Lung (tissue), 11 donors: ENCODE measurements at regions not wholly inside any gene's neighbourhood (a gene's known extent, or its start where the extent isn't known, plus 50 kb on each side); places are given as distances from the start of the nearest gene placed in this dataset.

Experiments used
- ATAC-seq: fragments of 200-7000 bp; cut with Tn5 transposase; one replicate; pipeline ENCODE4 v1.9.1; 2020; ENCODE audit warnings: moderate number of reproducible peaks; ENCODE audit not compliant: insufficient read depth, low FRiP score
- DNase-seq, 3 donors: peaks; one replicate each; pipeline ENCODE4 v3.0.0-alpha.2; 2013 to 2017
- H3K27ac ChIP-seq, 2 donors: one replicate each; pipeline ENCODE4 v1.5.1; 2013; ENCODE audit warnings: mild to moderate bottlenecking in 2 of 2, moderate library complexity in 2 of 2, control low read depth in 1 of 2, inconsistent platforms in 1 of 2, low read depth in 1 of 2, low read length in 1 of 2
- H3K27me3 ChIP-seq, 3 donors: one replicate each; pipeline ENCODE4 v1.5.1; 2013; ENCODE audit warnings: low read length in 2 of 3; ENCODE audit not compliant: control insufficient read depth in 3 of 3, insufficient read depth in 3 of 3
- H3K36me3 ChIP-seq, 4 donors: one replicate each; pipeline ENCODE4 v1.5.1; 2013; ENCODE audit warnings: low read length in 4 of 4, mild to moderate bottlenecking in 1 of 4, moderate library complexity in 1 of 4; ENCODE audit not compliant: control insufficient read depth in 4 of 4, insufficient read depth in 4 of 4
- H3K4me1 ChIP-seq, 5 donors: one replicate each; pipeline ENCODE4 v1.5.1; 2013; ENCODE audit warnings: low read length in 5 of 5, mild to moderate bottlenecking in 2 of 5, moderate library complexity in 1 of 5; ENCODE audit not compliant: control insufficient read depth in 5 of 5, insufficient read depth in 5 of 5
- H3K4me3 ChIP-seq: one replicate; pipeline ENCODE4 v1.5.1; 2013; ENCODE audit warnings: mild to moderate bottlenecking, control low read depth, moderate library complexity
- H3K9ac ChIP-seq, 2 donors: one replicate each; pipeline ENCODE4 v1.5.1; 2013; ENCODE audit warnings: low read length in 2 of 2, control low read depth in 1 of 2; ENCODE audit not compliant: insufficient read depth in 1 of 2
- H3K9me3 ChIP-seq, 4 donors: one replicate each; pipeline ENCODE4 v1.5.1; 2013; ENCODE audit warnings: low read length in 3 of 4, mild to moderate bottlenecking in 1 of 4, moderate library complexity in 1 of 4; ENCODE audit not compliant: control insufficient read depth in 4 of 4, insufficient read depth in 3 of 4
- WGBS, 2 donors: extraction: QIAGEN DNeasy Blood & Tissue Kit; methylation state at CpG; one replicate each; pipeline ENCODE4 v1.1.7; 2013; 5-methylcytosine and 5-hydroxymethylcytosine counted together
- TF ChIP-seq, protein P1 (sequence below): IDR thresholded peaks from 2 replicates; pipeline ENCODE4 v1.5.1; 2012; ENCODE audit warnings: mild to moderate bottlenecking; ENCODE audit errors: control extremely low read depth, extremely low read depth
- donor health status: control.
- donor health status: control.
- donor health status: Bipolar disorder and iron deficiency.
- donor health status: healthy.
- donor health status: DM: yes; HTN: yes; CAD: no.

DNA sequence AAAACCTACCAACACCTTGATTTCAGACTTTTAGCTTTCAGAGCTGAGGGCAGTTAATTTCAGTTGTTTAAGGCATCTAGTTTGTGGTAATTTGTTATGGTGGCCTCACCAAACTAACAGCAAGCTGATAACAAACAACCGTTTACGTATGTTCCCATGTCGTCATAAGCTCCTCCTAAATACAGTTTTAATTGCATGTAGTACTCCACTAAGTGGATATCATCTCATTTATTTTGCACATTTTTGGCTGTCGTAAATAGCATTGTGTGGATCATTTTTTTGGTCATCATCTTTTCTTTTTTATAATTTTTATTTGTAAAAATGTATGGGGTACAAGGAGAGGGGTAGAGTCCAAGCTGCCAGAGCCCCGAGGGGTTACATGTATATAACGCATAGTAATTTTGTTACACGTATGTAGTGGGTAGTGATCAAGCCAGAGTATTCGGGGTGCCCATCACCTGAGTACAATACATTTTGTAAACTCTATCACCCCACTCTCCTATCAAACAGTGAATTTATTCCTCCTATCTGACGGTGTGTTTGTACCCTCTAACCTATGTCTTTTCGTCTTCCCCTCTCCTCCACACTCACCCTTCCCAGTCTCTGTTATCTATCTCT lies 89.2 kb upstream of the MYCN start:
- H3K4me3 ChIP-seq, result no peak overlapping the region
- no peak for ATAC-seq
- no peak overlapping the region for H3K27ac ChIP-seq
- TF ChIP-seq, protein P1, sequence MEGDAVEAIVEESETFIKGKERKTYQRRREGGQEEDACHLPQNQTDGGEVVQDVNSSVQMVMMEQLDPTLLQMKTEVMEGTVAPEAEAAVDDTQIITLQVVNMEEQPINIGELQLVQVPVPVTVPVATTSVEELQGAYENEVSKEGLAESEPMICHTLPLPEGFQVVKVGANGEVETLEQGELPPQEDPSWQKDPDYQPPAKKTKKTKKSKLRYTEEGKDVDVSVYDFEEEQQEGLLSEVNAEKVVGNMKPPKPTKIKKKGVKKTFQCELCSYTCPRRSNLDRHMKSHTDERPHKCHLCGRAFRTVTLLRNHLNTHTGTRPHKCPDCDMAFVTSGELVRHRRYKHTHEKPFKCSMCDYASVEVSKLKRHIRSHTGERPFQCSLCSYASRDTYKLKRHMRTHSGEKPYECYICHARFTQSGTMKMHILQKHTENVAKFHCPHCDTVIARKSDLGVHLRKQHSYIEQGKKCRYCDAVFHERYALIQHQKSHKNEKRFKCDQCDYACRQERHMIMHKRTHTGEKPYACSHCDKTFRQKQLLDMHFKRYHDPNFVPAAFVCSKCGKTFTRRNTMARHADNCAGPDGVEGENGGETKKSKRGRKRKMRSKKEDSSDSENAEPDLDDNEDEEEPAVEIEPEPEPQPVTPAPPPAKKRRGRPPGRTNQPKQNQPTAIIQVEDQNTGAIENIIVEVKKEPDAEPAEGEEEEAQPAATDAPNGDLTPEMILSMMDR, result no peak
- H3K9ac ChIP-seq, result no peak overlapping the region
- 91 to 94% methylated on average over 10 of the region's 10 CpGs for WGBS, 2 donors
- no peaks in the 10 kb centered on the region for H3K27me3 ChIP-seq
- H3K36me3 ChIP-seq, result no peaks in the 10 kb centered on the region
- H3K9me3 ChIP-seq, result peaks cover 0 to 2% (median 0%) of the 10 kb centered on the region in 4 donors
- H3K4me1 ChIP-seq, result no peaks in the 10 kb centered on the region
- DNase-seq, result no peak

GRCh38 chr2:15852811-15853210 lies 87.5 kb upstream of the MYCN start:
- Histone ChIP-seq H3K36me3 (no peaks in the 10 kb centered on the region), H3K27me3 (no peaks in the 10 kb centered on the region), H3K4me3 (no peak overlapping the region), H3K4me1 (no peaks in the 10 kb centered on the region), H3K9me3 (peaks cover 0 to 2% (median 0%) of the 10 kb centered on the region in 4 donors), H3K9ac (no peak overlapping the region), H3K27ac (no peak overlapping the region)
- TF ChIP-seq, protein P1, result no peak
- WGBS, 2 donors, result 86 to 88% methylated on average over 2 of the region's 2 CpGs
- ATAC-seq, result no peak
- no peak for DNase-seq

DNA sequence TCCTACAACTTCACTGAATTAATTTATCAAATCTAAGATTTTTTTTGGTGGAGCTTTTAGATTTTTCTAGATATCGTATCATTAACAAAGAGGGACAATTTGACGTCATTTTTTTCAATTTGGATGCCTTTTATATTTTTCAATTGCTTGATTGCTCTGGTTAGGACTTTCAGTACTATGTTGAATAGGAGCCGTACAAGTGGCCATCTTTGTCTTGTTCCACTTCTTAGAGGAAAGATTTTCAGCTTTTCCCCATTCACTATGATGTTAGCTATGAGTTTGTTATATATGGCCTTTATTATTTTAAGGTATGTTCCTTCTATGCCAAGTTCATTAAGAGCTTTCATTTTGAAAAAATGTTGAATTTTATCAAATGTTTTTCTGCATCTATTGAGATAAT lies 86.4 kb upstream of the MYCN start:
- H3K27me3 ChIP-seq, result no peaks in the 10 kb centered on the region
- 64 to 65% methylated on average over 3 of the region's 3 CpGs for WGBS, 2 donors
- TF ChIP-seq, protein P1, result no peak
- no peak overlapping the region for H3K9ac ChIP-seq
- no peaks in the 10 kb centered on the region for H3K36me3 ChIP-seq
- ATAC-seq, result no peak
- H3K4me3 ChIP-seq, result no peak overlapping the region
- DNase-seq, result no peak
- no peaks in the 10 kb centered on the region for H3K4me1 ChIP-seq
- H3K9me3 ChIP-seq, result peaks cover 0 to 2% (median 0%) of the 10 kb centered on the region in 4 donors
- no peak overlapping the region for H3K27ac ChIP-seq

- Histone ChIP-seq H3K27ac (no peak overlapping the region), H3K4me3 (no peak overlapping the region), H3K27me3 (no peaks in the 10 kb centered on the region), H3K4me1 (no peaks in the 10 kb centered on the region), H3K9ac (no peak overlapping the region), H3K9me3 (no peaks in the 10 kb centered on the region), H3K36me3 (no peaks in the 10 kb centered on the region)
- DNase-seq, result no peak
- ATAC-seq, result no peak
- TF ChIP-seq, protein P1, result no peak
Measured at GRCh38 chr2:15855766-15856260, 84.5 kb upstream of the MYCN start.
